CMK (cell line): ENCODE measurements at regions not wholly inside any gene's neighbourhood (a gene's known extent, or its start where the extent isn't known, plus 50 kb on each side); places are given as distances from the start of the nearest gene placed in this dataset.
"Not testable (repeated sequence)": the region's sequence is repeated elsewhere in the genome, so short reads cannot be mapped to it uniquely, and the experiment has no call there.

Experiments used
- DNase-seq: peaks from one replicate; pipeline ENCODE4 v3.0.0-alpha.2; 2010; ENCODE audit warnings: low read depth

DNA sequence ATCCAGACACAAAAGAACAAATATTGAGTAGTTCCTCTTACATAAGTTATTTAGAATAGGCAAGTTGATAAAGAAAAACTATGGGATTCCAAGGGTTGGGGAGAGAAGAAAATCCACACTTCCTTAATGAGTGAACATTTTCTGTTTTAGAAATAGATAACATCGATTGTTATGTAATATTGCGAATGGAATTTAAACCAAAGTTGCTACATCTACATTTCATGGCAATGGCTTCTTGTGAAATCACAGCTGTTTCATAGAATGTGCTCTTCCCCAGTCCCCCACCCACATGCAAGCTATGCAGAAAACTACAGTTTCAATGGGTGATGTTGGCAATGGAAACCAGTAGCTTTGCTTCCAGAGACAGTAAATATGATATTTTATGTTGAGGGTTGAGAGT is 1639.5 kb downstream of the SI start:
- DNase-seq, result no peak

GRCh38 chr3:163422671-163423070 is 1655.6 kb downstream of the SI start:
- no peak for DNase-seq

GRCh38 chr3:163391407-163392181 is 1686.7 kb downstream of the SI start:
- DNase-seq, result no peak

DNA sequence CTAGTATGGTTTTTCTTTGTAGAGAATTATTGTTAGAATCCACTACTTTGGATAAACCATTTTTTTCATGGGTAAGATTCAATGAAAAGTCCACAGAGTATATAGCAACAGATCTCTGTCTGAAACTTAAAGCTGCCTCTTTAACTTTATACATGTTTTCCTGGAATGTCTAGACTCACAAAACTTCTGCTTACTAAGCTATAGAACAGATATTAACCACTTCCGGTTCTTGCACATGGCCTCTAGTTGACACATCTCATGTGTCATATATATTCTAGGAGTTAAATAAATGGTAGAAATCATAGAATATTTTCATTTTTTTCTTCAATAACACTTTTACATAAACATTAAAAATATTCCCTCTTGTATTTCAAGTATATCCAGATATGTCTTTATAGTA is 1693.9 kb downstream of the SI start:
- DNase-seq, result no peak

DNA sequence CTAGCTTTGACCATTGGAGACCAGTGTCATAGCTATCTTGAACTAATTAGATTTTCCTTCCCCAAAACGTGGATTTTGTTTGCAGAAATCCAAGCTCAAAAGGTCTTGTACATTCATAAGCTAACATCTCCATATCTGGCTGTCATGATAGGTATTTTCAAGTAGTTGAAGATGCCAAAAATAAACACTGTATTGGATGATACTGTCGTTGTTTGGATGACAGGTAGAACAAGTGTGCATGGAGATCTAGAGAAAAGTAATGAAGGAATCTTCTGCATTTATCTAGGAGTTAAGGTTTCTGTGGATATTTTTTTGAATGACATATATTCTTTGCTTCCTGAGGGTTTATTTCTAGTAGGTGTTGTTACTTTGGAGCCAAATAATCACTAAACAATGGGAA is 1696.1 kb downstream of the SI start:
- no peak for DNase-seq

GRCh38 chr3:163368168-163368567 is 1710.1 kb downstream of the SI start:
- no peak for DNase-seq

DNA sequence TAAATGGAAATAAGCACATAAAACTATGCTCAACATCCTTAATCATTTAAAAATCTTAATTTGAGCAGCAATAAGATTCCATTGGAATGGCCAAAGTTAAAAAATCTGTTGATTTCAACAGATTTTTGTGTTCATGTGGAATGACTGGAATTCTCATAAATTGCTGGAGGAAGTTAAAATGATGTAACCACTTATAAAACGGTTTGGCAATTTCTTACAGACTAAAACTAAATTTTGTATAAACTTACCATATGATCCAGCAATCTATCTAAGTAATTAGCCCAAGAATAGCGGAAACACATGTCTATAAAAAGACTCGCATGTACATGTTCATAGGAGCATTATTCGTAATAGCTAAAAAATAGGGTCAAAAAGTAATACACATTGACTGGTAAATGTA is 1713.6 kb downstream of the SI start:
- no peak for DNase-seq

GRCh38 chr3:163362151-163362550 is 1716.1 kb downstream of the SI start:
- DNase-seq, result no peak

GRCh38 chr3:163361357-163361878 is 1716.9 kb downstream of the SI start:
- DNase-seq, result not testable (repeated sequence)

DNA sequence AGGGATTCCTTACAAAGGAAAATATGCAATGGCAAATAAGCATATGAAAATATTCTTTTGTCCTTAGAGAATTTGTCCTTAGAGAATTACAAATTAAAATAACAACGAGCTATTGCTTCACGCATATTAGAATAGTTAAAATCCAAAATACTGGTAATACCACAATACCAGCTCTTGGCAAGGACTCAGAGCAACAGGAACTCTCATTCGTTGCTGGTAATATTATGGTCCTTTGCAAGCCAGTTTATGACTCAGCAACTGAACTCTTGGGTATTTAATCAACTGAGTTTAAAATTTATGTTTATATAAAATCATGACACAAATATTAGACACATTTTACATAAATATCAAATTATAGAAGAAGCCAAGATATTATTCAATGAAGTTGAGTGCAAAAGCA is 1730.4 kb downstream of the SI start:
- DNase-seq, result no peak

GRCh38 chr3:163335429-163335828 is 1742.9 kb downstream of the SI start:
- no peak for DNase-seq

GRCh38 chr3:163328680-163329079 is 1749.6 kb downstream of the SI start:
- DNase-seq, result no peak

- DNase-seq, result no peak
Observed at GRCh38 chr3:163327086-163327485, 1751.2 kb downstream of the SI start.

- DNase-seq, result no peak
Observed at GRCh38 chr3:163315786-163316185, 1762.5 kb downstream of the SI start.

- DNase-seq, result no peak
Observed at GRCh38 chr3:163306405-163306804, 1771.9 kb downstream of the SI start.

GRCh38 chr3:163273694-163274093 is 1777.1 kb downstream of the OTOL1 start:
- no peak for DNase-seq

DNA sequence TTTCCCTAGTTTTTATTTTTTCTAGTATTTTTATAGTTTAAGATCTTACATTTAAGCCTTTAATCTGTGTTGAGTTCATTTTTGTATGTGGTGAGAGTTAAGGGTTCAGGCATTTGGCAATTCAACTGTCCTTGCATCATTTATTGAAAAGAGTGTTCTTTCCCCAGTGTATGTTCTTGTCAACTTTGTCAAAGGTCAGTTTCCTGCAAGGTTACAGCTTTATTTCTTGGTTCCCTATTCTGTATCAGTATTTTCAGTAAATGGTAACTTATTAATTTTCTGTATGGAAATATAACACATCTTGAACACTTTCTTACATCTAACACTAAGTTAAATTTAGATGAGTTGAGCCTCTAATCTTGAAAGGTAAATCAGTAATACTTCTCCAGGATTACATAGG is 1770.1 kb downstream of the OTOL1 start:
- DNase-seq, result no peak

DNA sequence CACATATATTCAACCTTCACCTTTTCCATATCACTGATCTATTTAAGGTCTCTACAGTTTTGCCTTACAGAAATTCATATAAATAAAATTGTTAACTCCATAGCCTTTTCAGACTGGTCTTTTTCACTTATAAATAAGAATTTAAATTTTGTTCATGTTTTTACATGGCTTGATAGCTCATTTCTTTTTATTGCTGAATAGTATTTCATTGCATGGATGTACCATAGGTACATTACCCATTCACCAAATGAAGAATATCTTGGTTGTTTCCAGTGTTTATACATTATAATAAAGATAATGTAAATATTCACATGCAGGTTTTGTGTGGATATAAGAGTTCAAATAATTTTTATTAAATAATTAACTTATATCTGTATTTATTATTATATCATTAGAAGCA is 1765.0 kb downstream of the OTOL1 start:
- no peak for DNase-seq

DNA sequence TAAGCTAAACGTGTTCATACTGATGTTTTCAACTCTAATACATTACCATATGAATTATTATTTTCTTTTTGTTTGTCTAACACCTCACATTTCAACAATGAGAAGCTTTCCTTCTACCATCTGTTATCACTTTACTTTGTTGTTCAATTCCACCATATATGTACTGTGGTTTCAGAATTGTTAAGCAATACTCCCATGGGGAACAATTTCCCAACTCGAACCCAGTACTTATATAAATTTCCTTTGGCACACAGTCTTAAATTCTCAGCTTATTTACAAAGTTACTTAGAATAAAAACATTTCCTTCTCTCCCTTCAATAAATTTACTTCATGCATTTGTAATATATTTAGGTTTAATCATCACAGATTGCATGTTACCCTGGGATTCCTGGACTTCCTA is 1764.4 kb downstream of the OTOL1 start:
- DNase-seq, result no peak

GRCh38 chr3:163218336-163218735 is 1721.7 kb downstream of the OTOL1 start:
- no peak for DNase-seq

- no peak for DNase-seq
Observed at GRCh38 chr3:163213838-163214237, 1717.2 kb downstream of the OTOL1 start.

DNA sequence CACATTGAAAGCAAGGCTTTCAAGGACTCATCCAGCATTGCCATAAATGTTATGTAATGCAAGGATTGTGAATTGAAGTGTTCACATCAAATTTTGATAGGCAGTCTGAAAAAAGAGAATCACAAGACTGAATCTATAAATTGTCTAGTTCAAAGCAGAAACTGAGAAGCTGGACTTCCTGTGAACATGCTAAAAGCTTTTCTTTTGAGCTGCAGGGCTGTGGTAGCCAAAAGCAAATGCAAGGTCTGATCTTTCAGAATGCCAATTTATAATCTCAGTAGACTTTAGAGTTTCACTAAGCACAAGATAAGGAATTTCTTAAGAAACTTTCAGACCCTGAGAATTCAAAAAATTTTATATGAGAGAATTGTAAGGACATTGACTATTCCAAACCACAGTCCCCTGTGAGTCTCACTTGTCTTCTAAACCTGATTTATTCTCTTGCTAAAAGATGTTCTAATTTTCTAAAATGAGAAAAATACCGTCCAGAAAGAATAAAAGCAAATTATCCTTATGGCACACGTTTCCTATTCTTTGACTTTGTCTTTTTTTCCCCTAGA is 1700.3 kb downstream of the OTOL1 start:
- no peak for DNase-seq

GRCh38 chr3:163196245-163196644 is 1699.6 kb downstream of the OTOL1 start:
- DNase-seq, result no peak
